ENCODE measurements at regions not wholly inside any gene's neighbourhood (a gene's known extent, or its start where the extent isn't known, plus 50 kb on each side); places are given as distances from the start of the nearest gene placed in this dataset.

GRCh38 chr2:8162552-8162951 is 519.3 kb upstream of the ID2 start:
- Histone ChIP-seq H3K36me3 (ENCODE audit: control insufficient read depth, insufficient read depth, low read length) (no peaks in the 10 kb centered on the region), H3K9me3 (ENCODE audit: control insufficient read depth, low read length) (no peaks in the 10 kb centered on the region), H3K4me1 (ENCODE audit: control insufficient read depth, insufficient read depth, low read length, poor library complexity, severe bottlenecking) (no peaks in the 10 kb centered on the region), H3K27me3 (replicated peaks; ENCODE audit: control insufficient read depth, insufficient read depth, low read length, poor library complexity, severe bottlenecking) (no peaks in the 10 kb centered on the region), H3K4me3 (ENCODE audit: insufficient read depth, low read depth, low read length, poor library complexity, severe bottlenecking) (no peak overlapping the region), H3K27ac (ENCODE audit: insufficient read depth, low read length, poor library complexity, severe bottlenecking) (no peak overlapping the region)
- DNase-seq, result no peak

- Histone ChIP-seq H3K4me3 (ENCODE audit: insufficient read depth, low read depth, low read length, poor library complexity, severe bottlenecking) (no peak overlapping the region), H3K27ac (ENCODE audit: insufficient read depth, low read length, poor library complexity, severe bottlenecking) (no peak overlapping the region), H3K36me3 (ENCODE audit: control insufficient read depth, insufficient read depth, low read length) (no peaks in the 10 kb centered on the region), H3K4me1 (ENCODE audit: control insufficient read depth, insufficient read depth, low read length, poor library complexity, severe bottlenecking) (no peaks in the 10 kb centered on the region), H3K9me3 (ENCODE audit: control insufficient read depth, low read length) (no peaks in the 10 kb centered on the region), H3K27me3 (replicated peaks; ENCODE audit: control insufficient read depth, insufficient read depth, low read length, poor library complexity, severe bottlenecking) (no peaks in the 10 kb centered on the region)
- no peak for DNase-seq
Measured at GRCh38 chr2:8165550-8165949, 516.3 kb upstream of the ID2 start.

DNA sequence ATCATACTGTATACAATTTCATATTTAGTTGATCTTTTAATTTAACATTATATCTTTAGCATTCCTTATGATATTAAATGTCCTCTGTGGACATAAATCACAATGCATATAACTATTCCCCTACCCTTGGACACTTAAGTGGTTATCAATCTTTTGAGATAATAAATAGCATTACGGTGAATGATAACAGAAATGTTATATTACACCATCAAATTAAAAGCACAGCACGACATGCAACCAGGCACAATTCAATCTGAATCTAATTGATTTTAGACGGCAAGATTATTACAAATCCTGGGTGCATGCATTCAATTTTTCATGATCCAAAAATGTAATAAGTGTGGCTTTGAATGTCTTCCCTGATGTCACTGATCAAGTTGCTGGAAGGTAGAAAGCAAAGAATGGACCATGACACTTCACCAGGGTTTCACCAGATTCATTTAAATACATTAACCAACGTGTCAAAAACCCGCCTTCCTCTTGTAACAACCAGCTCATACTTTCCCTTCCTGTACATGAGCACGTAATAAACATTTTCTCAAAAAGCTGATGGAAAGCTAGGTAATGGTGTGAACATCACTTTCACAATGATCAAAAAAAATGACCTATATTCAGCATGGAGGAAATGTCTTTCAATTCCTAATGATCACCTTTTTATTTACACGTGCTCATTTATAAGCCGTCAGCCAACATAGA is 513.7 kb upstream of the ID2 start:
- H3K4me1 ChIP-seq (ENCODE audit: control insufficient read depth, insufficient read depth, low read length, poor library complexity, severe bottlenecking), result no peaks in the 10 kb centered on the region
- no peak overlapping the region for H3K4me3 ChIP-seq (ENCODE audit: insufficient read depth, low read depth, low read length, poor library complexity, severe bottlenecking)
- DNase-seq, result no peak
- H3K27me3 ChIP-seq (replicated peaks; ENCODE audit: control insufficient read depth, insufficient read depth, low read length, poor library complexity, severe bottlenecking), result no peaks in the 10 kb centered on the region
- no peaks in the 10 kb centered on the region for H3K9me3 ChIP-seq (ENCODE audit: control insufficient read depth, low read length)
- H3K36me3 ChIP-seq (ENCODE audit: control insufficient read depth, insufficient read depth, low read length), result no peaks in the 10 kb centered on the region
- H3K27ac ChIP-seq (ENCODE audit: insufficient read depth, low read length, poor library complexity, severe bottlenecking), result no peak overlapping the region

GRCh38 chr2:8168876-8169424 is 512.9 kb upstream of the ID2 start:
- no peak for DNase-seq
- Histone ChIP-seq H3K27ac (ENCODE audit: insufficient read depth, low read length, poor library complexity, severe bottlenecking) (no peak overlapping the region), H3K9me3 (ENCODE audit: control insufficient read depth, low read length) (no peaks in the 10 kb centered on the region), H3K4me1 (ENCODE audit: control insufficient read depth, insufficient read depth, low read length, poor library complexity, severe bottlenecking) (no peaks in the 10 kb centered on the region), H3K4me3 (ENCODE audit: insufficient read depth, low read depth, low read length, poor library complexity, severe bottlenecking) (no peak overlapping the region), H3K27me3 (replicated peaks; ENCODE audit: control insufficient read depth, insufficient read depth, low read length, poor library complexity, severe bottlenecking) (no peaks in the 10 kb centered on the region), H3K36me3 (ENCODE audit: control insufficient read depth, insufficient read depth, low read length) (no peaks in the 10 kb centered on the region)

DNA sequence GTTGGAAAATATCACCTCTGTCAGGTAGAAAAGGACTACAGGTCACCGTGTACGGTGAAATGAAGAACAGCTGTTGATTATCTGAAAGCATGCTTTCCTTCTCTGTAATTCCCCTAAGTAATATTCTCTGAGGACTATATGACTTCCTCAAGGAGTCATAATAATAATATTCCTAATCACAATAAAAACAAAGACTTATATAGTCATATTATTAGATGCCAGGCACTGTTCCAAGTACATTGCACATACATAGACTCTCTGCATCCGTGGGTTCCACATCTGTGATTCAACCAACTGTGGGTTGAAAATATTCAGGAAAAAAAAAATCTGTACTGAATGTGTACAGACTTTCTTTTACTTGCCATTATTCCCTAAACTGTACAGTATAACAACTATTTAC is 512.4 kb upstream of the ID2 start:
- Histone ChIP-seq H3K27ac (ENCODE audit: insufficient read depth, low read length, poor library complexity, severe bottlenecking) (no peak overlapping the region), H3K4me3 (ENCODE audit: insufficient read depth, low read depth, low read length, poor library complexity, severe bottlenecking) (no peak overlapping the region), H3K4me1 (ENCODE audit: control insufficient read depth, insufficient read depth, low read length, poor library complexity, severe bottlenecking) (no peaks in the 10 kb centered on the region), H3K36me3 (ENCODE audit: control insufficient read depth, insufficient read depth, low read length) (no peaks in the 10 kb centered on the region), H3K27me3 (replicated peaks; ENCODE audit: control insufficient read depth, insufficient read depth, low read length, poor library complexity, severe bottlenecking) (no peaks in the 10 kb centered on the region), H3K9me3 (ENCODE audit: control insufficient read depth, low read length) (no peaks in the 10 kb centered on the region)
- DNase-seq, result no peak

DNA sequence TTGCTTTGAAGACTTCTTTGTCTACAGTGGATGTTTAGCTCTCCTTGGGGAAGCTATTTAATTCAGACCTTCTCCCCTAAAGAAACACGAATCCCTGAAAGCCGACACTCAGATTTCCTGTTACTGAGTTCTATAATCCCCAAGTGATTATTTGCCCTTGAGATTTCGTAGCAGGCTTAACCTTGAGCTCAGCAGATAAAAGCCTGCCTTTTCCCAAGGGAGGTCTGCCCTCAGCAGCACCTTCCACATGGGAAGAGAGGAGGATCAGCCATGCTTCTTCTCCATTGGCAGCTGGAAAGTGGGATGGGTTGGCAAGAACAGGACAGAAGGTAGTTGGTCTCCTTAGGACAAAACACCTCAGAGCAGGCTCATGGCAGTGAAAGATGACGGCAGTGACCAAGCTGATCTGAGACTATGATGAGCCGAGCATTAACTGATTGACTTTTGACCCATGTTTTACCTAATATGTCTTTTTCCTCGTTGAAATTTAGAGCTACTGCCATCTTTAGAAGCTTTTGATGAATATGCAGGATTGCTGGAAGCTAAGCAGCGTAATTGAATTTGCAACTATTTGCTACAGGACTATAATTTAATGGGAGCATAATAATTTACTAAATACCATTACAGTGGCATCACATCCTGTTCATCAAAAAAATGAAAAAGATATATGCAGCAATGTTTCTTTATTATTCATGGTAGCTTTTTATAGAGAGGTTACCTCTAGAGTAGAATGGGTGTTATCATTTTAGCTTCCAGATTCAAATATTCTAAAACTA is 511.1 kb upstream of the ID2 start:
- no peak overlapping the region for H3K4me3 ChIP-seq (ENCODE audit: insufficient read depth, low read depth, low read length, poor library complexity, severe bottlenecking)
- no peak overlapping the region for H3K27ac ChIP-seq (ENCODE audit: insufficient read depth, low read length, poor library complexity, severe bottlenecking)
- H3K9me3 ChIP-seq (ENCODE audit: control insufficient read depth, low read length), result no peaks in the 10 kb centered on the region
- H3K27me3 ChIP-seq (replicated peaks; ENCODE audit: control insufficient read depth, insufficient read depth, low read length, poor library complexity, severe bottlenecking), result no peaks in the 10 kb centered on the region
- no peaks in the 10 kb centered on the region for H3K36me3 ChIP-seq (ENCODE audit: control insufficient read depth, insufficient read depth, low read length)
- no peaks in the 10 kb centered on the region for H3K4me1 ChIP-seq (ENCODE audit: control insufficient read depth, insufficient read depth, low read length, poor library complexity, severe bottlenecking)
- DNase-seq, result no peak

- Histone ChIP-seq H3K27me3 (replicated peaks; ENCODE audit: control insufficient read depth, insufficient read depth, low read length, poor library complexity, severe bottlenecking) (no peaks in the 10 kb centered on the region), H3K4me1 (ENCODE audit: control insufficient read depth, insufficient read depth, low read length, poor library complexity, severe bottlenecking) (no peaks in the 10 kb centered on the region), H3K4me3 (ENCODE audit: insufficient read depth, low read depth, low read length, poor library complexity, severe bottlenecking) (no peak overlapping the region), H3K36me3 (ENCODE audit: control insufficient read depth, insufficient read depth, low read length) (no peaks in the 10 kb centered on the region), H3K27ac (ENCODE audit: insufficient read depth, low read length, poor library complexity, severe bottlenecking) (no peak overlapping the region), H3K9me3 (ENCODE audit: control insufficient read depth, low read length) (no peaks in the 10 kb centered on the region)
- no peak for DNase-seq
Measured at GRCh38 chr2:8171608-8172007, 510.2 kb upstream of the ID2 start.

DNA sequence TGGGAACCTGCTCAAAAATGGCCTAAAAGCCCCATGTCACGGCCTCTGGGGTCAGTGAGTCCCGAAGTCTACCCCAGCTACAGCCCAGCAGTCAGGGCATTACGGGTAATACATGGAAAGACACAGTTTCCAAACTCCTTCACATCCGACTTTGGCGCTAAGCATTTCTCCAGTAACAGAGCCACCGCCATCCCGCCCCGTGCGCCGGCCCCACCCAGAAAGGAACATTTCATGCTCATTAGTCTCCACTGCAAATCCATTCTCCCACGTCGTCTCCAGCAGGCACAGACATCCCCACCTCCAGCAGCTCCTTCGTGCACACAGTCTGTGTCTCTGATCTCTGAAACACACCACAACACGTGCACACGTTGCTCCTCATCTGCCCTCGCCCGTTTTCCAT is 509.2 kb upstream of the ID2 start:
- H3K27ac ChIP-seq (ENCODE audit: insufficient read depth, low read length, poor library complexity, severe bottlenecking), result no peak overlapping the region
- no peak for DNase-seq
- no peaks in the 10 kb centered on the region for H3K4me1 ChIP-seq (ENCODE audit: control insufficient read depth, insufficient read depth, low read length, poor library complexity, severe bottlenecking)
- H3K9me3 ChIP-seq (ENCODE audit: control insufficient read depth, low read length), result no peaks in the 10 kb centered on the region
- H3K27me3 ChIP-seq (replicated peaks; ENCODE audit: control insufficient read depth, insufficient read depth, low read length, poor library complexity, severe bottlenecking), result no peaks in the 10 kb centered on the region
- H3K36me3 ChIP-seq (ENCODE audit: control insufficient read depth, insufficient read depth, low read length), result no peaks in the 10 kb centered on the region
- no peak overlapping the region for H3K4me3 ChIP-seq (ENCODE audit: insufficient read depth, low read depth, low read length, poor library complexity, severe bottlenecking)

DNA sequence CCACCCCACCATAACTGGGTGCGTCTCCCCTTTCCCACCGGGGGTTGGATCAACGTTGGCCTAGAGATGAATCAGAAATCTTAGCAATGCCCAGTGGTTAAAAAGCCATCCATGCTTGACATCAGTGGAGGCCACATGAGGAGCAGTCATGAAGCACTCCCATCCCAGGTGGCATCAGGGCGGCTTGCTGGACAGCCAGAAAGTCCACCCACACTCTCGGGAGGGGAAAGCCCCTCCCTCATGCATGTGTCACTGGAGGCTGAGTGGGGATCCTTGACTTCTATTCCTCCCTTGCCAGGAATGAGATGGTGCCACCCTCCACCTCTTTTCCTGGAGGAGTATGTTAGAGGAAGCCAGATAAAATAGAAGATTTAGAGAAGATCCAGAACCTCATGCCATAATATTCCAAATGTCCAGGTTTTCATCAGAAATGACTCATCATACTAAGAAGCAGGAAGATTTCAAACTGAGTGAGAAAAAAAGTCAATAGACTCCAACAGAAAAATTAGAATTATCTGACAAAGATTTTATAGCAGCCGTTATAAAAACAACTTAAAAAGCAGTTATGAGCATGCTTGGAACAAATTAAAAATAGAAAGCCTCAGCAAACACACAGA is 507.1 kb upstream of the ID2 start:
- Histone ChIP-seq H3K27me3 (replicated peaks; ENCODE audit: control insufficient read depth, insufficient read depth, low read length, poor library complexity, severe bottlenecking) (no peaks in the 10 kb centered on the region), H3K4me1 (ENCODE audit: control insufficient read depth, insufficient read depth, low read length, poor library complexity, severe bottlenecking) (no peaks in the 10 kb centered on the region), H3K36me3 (ENCODE audit: control insufficient read depth, insufficient read depth, low read length) (no peaks in the 10 kb centered on the region), H3K9me3 (ENCODE audit: control insufficient read depth, low read length) (no peaks in the 10 kb centered on the region), H3K4me3 (ENCODE audit: insufficient read depth, low read depth, low read length, poor library complexity, severe bottlenecking) (no peak overlapping the region), H3K27ac (ENCODE audit: insufficient read depth, low read length, poor library complexity, severe bottlenecking) (no peak overlapping the region)
- no peak for DNase-seq

DNA sequence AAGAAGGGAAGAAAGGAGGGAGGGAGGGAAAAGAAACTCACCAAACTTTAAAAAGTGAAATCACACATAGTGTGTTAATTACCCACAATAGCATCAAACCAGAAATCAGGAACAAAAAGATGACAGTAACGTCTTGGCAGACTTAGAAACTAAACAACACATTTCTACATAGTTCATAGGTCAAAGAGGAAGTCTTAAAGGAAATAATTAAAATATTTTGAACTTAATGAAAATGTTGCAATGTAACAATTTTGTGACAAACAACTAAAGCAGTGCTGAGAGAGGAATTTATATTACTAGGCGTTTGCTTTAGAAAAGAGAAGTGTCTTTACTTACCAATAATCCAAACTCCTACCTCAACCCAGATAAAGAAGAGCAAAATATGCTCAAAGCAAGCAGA is 505.0 kb upstream of the ID2 start:
- H3K27me3 ChIP-seq (replicated peaks; ENCODE audit: control insufficient read depth, insufficient read depth, low read length, poor library complexity, severe bottlenecking), result no peaks in the 10 kb centered on the region
- H3K9me3 ChIP-seq (ENCODE audit: control insufficient read depth, low read length), result no peaks in the 10 kb centered on the region
- H3K27ac ChIP-seq (ENCODE audit: insufficient read depth, low read length, poor library complexity, severe bottlenecking), result no peak overlapping the region
- no peak overlapping the region for H3K4me3 ChIP-seq (ENCODE audit: insufficient read depth, low read depth, low read length, poor library complexity, severe bottlenecking)
- DNase-seq, result no peak
- no peaks in the 10 kb centered on the region for H3K36me3 ChIP-seq (ENCODE audit: control insufficient read depth, insufficient read depth, low read length)
- H3K4me1 ChIP-seq (ENCODE audit: control insufficient read depth, insufficient read depth, low read length, poor library complexity, severe bottlenecking), result no peaks in the 10 kb centered on the region

Data from effector memory CD4-positive, alpha-beta T cell (primary cell).